ENCODE measurements at regions not wholly inside any gene's neighbourhood (a gene's known extent, or its start where the extent isn't known, plus 50 kb on each side); places are given as distances from the start of the nearest gene placed in this dataset.
"Not testable (repeated sequence)": the region's sequence is repeated elsewhere in the genome, so short reads cannot be mapped to it uniquely, and the experiment has no call there.

GRCh38 chrX:111041018-111041462 lies 55.0 kb upstream of the PAK3 start:
- DNase-seq (ENCODE audit: low spot score): no peak

- peak; percentile 8 for DNase-seq (ENCODE audit: low spot score)
Observed at GRCh38 chrX:111040377-111041017, 55.5 kb upstream of the PAK3 start.

- no peak for DNase-seq (ENCODE audit: low spot score)
Observed at GRCh38 chrX:111039606-111040005, 56.4 kb upstream of the PAK3 start.

GRCh38 chrX:111035991-111036390 lies 60.0 kb upstream of the PAK3 start:
- no peak for DNase-seq (ENCODE audit: low spot score)

DNA sequence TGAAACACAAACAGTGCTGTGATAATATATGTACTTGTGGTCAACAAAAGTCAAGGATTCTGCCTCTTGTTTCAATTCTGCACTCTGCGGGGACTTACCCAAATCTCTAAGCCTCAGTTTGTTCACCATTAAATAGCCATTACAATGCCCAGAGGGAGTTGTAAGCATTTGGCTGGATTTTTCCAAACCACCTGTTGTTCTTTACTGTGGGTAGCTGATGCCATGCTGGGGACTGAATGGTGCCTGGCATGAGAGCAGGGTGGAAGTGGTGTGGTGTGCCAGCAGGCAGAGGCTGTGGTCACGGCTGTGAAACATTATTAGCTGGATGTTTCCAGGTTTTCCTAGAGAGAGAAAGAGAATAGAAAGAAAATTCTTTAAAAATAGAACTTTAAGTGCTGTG lies 60.7 kb upstream of the PAK3 start:
- no peak for DNase-seq (ENCODE audit: low spot score)

- DNase-seq (ENCODE audit: low spot score): not testable (repeated sequence)
Observed at GRCh38 chrX:111022998-111023397, 73.0 kb upstream of the PAK3 start.

- no peak for DNase-seq (ENCODE audit: low spot score)
Observed at GRCh38 chrX:111020283-111020682, 75.7 kb upstream of the PAK3 start.

- DNase-seq (ENCODE audit: low spot score): no peak
Observed at GRCh38 chrX:111013778-111014455, 82.1 kb upstream of the PAK3 start.

DNA sequence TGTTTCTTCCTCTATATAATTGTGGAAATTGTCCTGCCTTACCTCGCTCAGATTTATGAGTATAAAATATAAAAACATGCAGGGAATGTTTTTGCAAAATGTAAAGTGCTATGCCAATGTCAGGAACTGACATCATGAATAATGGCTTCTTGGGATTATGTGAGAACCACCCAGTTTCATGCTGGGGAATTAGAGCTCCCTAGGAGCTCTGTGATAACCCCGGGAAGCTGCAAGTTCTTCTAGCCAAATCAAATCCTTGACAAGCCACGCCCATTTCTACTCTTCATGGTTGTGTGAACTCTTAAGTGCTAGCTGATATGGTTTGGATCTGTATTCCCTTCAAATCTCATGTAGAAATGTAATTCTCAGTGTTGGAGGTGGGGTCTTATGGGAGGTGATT lies 85.9 kb upstream of the PAK3 start:
- no peak for DNase-seq (ENCODE audit: low spot score)

DNA sequence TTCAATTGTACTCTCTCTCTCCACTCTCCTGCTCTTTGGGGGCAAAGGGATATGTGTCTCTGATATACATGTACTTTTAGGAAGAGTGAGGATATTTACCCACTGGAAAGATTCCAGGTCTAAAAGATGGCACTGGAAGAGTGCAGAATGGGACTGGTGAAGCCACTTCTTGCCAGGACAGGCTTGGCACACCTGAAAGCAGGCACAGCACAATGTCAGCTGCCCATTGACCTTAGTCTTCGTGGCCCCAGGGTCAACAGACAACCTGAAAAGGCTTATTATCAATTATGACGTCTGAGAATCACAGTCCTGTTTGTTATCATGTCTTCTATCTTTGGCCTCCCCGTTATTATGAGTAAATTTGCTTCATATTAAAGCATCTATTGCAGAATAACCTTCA lies 86.7 kb upstream of the PAK3 start:
- no peak for DNase-seq (ENCODE audit: low spot score)

DNA sequence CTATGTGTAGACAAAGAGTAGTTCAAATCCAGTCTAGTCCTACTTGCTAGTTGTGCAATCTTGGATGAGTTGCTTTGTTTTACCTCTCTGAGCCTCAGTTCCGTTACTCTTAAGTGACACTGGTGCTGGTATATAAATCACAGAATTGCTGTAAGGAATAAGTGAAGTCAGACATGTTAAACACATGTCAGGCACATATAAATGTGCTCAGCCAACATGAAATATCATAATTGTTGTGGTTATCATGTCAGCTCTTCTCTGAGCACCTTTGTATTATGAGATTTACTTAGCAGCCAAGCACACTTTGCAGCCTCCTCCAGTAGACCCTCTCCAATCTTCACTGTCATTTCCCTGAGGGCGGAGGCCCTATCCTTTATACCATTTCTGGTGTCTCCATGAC lies 87.9 kb upstream of the PAK3 start:
- no peak for DNase-seq (ENCODE audit: low spot score)

DNA sequence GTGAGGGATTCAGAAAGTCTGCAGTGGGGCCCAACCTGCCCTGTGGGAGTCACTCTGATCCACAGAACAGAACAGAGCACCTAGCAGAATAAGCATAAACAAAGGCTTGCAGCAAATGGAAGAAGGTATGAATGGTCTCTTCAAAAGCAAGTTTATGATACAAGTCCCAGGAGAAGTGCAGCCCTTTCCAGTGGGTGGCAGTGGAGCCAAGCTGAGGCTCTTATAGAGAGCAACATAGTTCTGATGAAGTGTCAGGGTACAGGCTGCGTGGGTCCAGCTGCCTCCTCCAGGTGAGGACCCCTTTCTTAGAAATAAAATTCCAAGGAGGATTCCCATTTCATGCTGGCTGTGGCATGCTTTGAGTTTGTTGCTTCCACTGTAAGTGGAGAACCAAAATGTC lies 88.8 kb upstream of the PAK3 start:
- DNase-seq (ENCODE audit: low spot score): no peak

DNA sequence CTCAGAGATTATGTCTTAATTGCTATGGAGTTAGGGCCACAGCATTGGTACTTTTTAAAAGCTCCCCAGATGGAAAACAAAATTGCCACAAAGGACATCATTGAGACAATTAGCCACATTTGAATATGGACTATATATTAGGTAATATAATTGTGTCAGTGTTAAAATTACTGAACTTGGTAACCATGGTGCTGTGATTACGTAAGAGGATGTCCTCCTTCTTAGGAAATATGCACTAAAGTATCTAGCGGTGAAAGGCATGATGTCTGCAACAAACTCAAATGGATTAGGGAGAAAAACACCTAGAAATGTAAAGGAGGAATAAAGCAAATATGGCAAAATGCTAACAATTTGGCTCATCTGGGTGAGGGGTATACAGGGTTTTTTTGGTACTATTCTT lies 89.9 kb upstream of the PAK3 start:
- no peak for DNase-seq (ENCODE audit: low spot score)

GRCh38 chrX:111005166-111005565 lies 90.8 kb upstream of the PAK3 start:
- no peak for DNase-seq (ENCODE audit: low spot score)

GRCh38 chrX:111003118-111003517 lies 92.9 kb upstream of the PAK3 start:
- no peak for DNase-seq (ENCODE audit: low spot score)

- DNase-seq (ENCODE audit: low spot score): peak; percentile 38
Observed at GRCh38 chrX:110992611-110993010, 103.4 kb upstream of the PAK3 start.

GRCh38 chrX:110989869-110990268 lies 106.1 kb upstream of the PAK3 start:
- DNase-seq (ENCODE audit: low spot score): no peak

DNA sequence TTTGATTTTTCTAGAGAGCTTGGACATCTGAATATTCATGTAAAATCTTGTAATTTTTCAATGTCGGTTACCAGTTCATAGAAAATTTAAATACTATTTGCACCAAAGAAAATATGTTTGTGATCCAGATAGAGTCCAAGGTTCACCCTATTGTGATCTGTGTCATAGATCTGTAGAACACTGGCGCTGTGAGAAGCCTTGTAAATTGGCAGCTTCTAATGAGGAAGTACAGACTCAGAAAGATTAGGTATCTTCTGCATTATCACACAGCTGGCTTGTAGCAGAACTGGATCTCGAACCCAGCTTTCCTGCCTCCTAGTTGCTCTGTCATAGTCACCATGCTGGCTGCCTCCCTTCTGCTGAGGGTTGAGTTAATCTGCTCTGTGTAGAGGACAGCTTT lies 106.5 kb upstream of the PAK3 start:
- DNase-seq (ENCODE audit: low spot score): no peak

DNA sequence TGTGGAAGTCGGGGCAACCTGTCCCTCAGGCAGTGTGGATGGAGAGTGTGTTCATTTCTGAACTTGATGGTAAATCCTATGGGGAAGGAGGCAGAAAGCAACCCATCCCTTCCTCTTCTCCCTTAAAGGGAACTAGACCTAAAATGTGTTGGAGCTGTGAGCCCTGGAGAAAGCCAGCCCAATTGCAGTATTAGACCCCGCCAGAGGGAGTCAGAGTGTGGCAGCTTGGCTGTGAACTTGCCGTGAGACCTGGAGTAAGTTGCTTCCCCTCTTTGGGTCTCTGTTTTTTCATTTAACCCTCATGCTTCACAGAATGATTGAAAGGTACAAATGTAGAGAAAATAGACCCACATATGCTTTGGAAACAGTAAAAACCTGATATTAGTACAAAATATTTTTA lies 108.7 kb upstream of the PAK3 start:
- DNase-seq (ENCODE audit: low spot score): no peak

- no peak for DNase-seq (ENCODE audit: low spot score)
Observed at GRCh38 chrX:110985470-110985869, 110.5 kb upstream of the PAK3 start.

- no peak for DNase-seq (ENCODE audit: low spot score)
Observed at GRCh38 chrX:110983024-110983423, 113.0 kb upstream of the PAK3 start.

GRCh38 chrX:110966839-110967238 lies 129.2 kb upstream of the PAK3 start:
- DNase-seq (ENCODE audit: low spot score): no peak

GRCh38 chrX:110966091-110966454 lies 129.9 kb upstream of the PAK3 start:
- no peak for DNase-seq (ENCODE audit: low spot score)

GRCh38 chrX:110965409-110966090 lies 130.4 kb upstream of the PAK3 start:
- DNase-seq (ENCODE audit: low spot score): no peak
